GM12892 (cell line): ENCODE measurements at regions not wholly inside any gene's neighbourhood (a gene's known extent, or its start where the extent isn't known, plus 50 kb on each side); places are given as distances from the start of the nearest gene placed in this dataset.

Experiments used
- POLR2A ChIP-seq: IDR thresholded peaks from 2 replicates; pipeline ENCODE4 v1.6.1; 2011; ENCODE audit warnings: low read depth, low read length, control low read depth
- POLR2AphosphoS5 ChIP-seq: IDR thresholded peaks from 2 replicates; pipeline ENCODE4 v1.6.1; 2011; ENCODE audit warnings: low read depth, low read length, control low read depth
- TAF1 ChIP-seq: IDR thresholded peaks from 2 replicates; pipeline ENCODE4 v1.6.1; 2011; ENCODE audit warnings: low read depth, mild to moderate bottlenecking, control low read depth, low read length, borderline replicate concordance

- TF ChIP-seq POLR2AphosphoS5 (no peak), POLR2A (no peak), TAF1 (no peak)
These were observed 72.8 kb downstream of the TBR1 start for GRCh38 chr2:161488879-161489278.
